Thyroid gland (tissue), 4 donors: ENCODE measurements at regions not wholly inside any gene's neighbourhood (a gene's known extent, or its start where the extent isn't known, plus 50 kb on each side); places are given as distances from the start of the nearest gene placed in this dataset.

Experiments used
- CTCF ChIP-seq, 6 experiments: fragments of 200-600 bp in 3 of 6; fragments of 450-650 bp in 3 of 6; sonication (generic) in 3 of 6; IDR thresholded peaks; one replicate each; pipeline ENCODE4 v1.5.1; 2016 to 2019; ENCODE audit warnings: antibody characterized with exemption in 6 of 6, mild to moderate bottlenecking in 2 of 6, inconsistent platforms in 1 of 6, moderate library complexity in 1 of 6
- POLR2A ChIP-seq, 2 donors: fragments of 450-650 bp; IDR thresholded peaks; one replicate each; pipeline ENCODE4 v1.6.1; 2017; ENCODE audit warnings: antibody characterized with exemption in 2 of 2, mild to moderate bottlenecking in 2 of 2, moderate library complexity in 1 of 2

- no peak for TF ChIP-seq POLR2A (IDR thresholded peaks at IDR 0.05)
- TF ChIP-seq CTCF (IDR thresholded peaks at IDR 0.05) = no peak
These were observed 51.5 kb upstream of the OSBPL3 start for GRCh38 chr7:25031432-25031831.
